ENCODE measurements at regions not wholly inside any gene's neighbourhood (a gene's known extent, or its start where the extent isn't known, plus 50 kb on each side); places are given as distances from the start of the nearest gene placed in this dataset.

- Histone ChIP-seq H4K5ac (ENCODE audit: insufficient read length, low read depth, low read length) (no peak overlapping the region), H3K23me2 (ENCODE audit: insufficient read length, low read depth, low read length, poor library complexity, severe bottlenecking) (no peaks in the 10 kb centered on the region), H3K79me2 (ENCODE audit: insufficient read depth, low read length) (no peaks in the 10 kb centered on the region), H3K79me1 (ENCODE audit: insufficient read depth, low read depth, low read length, poor library complexity, severe bottlenecking) (no peaks in the 10 kb centered on the region), H3K4me1 (ENCODE audit: insufficient read depth, low read length) (peaks cover 15% of the 10 kb centered on the region; the same call in 1 of the 2 replicates), H3K18ac (ENCODE audit: insufficient read length, low read depth, low read length) (no peak overlapping the region), H3K14ac (ENCODE audit: insufficient read depth, low read length) (no peak overlapping the region), H2BK20ac (ENCODE audit: low read depth, low read length, poor library complexity, severe bottlenecking) (no peak overlapping the region), H2AK5ac (ENCODE audit: insufficient read length, low read length) (no peak overlapping the region), H2BK15ac (ENCODE audit: low read depth, low read length) (no peak overlapping the region), H3K4me2 (ENCODE audit: insufficient read depth, insufficient read length, low read length) (peak overlapping the region; percentile 21), H2AFZ (ENCODE audit: low read length) (no peak overlapping the region), H4K8ac (replicated peaks; ENCODE audit: insufficient read length, low read depth, low read length) (no peak overlapping the region), H3K23ac (ENCODE audit: insufficient read length, low read depth, low read length) (no peak overlapping the region), H2BK12ac (ENCODE audit: insufficient read length, low read depth, low read length) (no peak overlapping the region), H4K20me1 (ENCODE audit: control insufficient read depth, insufficient read depth, insufficient read length) (no peaks in the 10 kb centered on the region), H3K56ac (ENCODE audit: insufficient read length, low read depth, low read length) (no peak overlapping the region), H3K4ac (ENCODE audit: low read depth, low read length) (no peak overlapping the region), H2BK120ac (ENCODE audit: low read depth, low read length, poor library complexity, severe bottlenecking) (no peak overlapping the region), H3K9ac (ENCODE audit: extremely low read depth, insufficient read length, low read length) (no peak overlapping the region), H3K27ac (ENCODE audit: insufficient read length, low read depth, low read length) (peak overlapping the region; percentile 71), H3K9me3 (ENCODE audit: control insufficient read depth, low read depth, low read length) (no peaks in the 10 kb centered on the region), H3K27me3 (ENCODE audit: insufficient read depth, low read length) (no peaks in the 10 kb centered on the region), H3T11ph (ENCODE audit: low read length) (no peak overlapping the region), H4K91ac (ENCODE audit: insufficient read length, low read depth, low read length) (no peak overlapping the region), H2BK5ac (ENCODE audit: insufficient read length, low read length) (no peak overlapping the region)
- Mint-ChIP-seq H3K9me3 (peaks cover 6% of the 10 kb centered on the region in 2 experiments; a peak in 2 of 5 replicates), H3K27me3 (ENCODE audit: low read depth) (no peaks in the 10 kb centered on the region), H3K36me3 (ENCODE audit: insufficient read depth in 1 of 3, low read depth in 3 of 3) (peaks cover 0 to 6% (median 6%) of the 10 kb centered on the region in 3 experiments; a peak in 4 of 7 replicates), H3K4me1 (peaks cover 39 to 46% of the 10 kb centered on the region in 2 experiments), H3K4me3 (peak overlapping the region in 1 of 2 experiments; percentile 68; a peak in 3 of 5 replicates), H3K27ac (peak overlapping the region; percentile 89 to 99 (median 98))
- no CpG with 5 or more reads among the region's 6 CpGs for WGBS (ENCODE audit: extremely low coverage, insufficient read length, low lambda C conversion rate)
- DNase-seq: peak; percentile 69
- TF ChIP-seq, protein P1, sequence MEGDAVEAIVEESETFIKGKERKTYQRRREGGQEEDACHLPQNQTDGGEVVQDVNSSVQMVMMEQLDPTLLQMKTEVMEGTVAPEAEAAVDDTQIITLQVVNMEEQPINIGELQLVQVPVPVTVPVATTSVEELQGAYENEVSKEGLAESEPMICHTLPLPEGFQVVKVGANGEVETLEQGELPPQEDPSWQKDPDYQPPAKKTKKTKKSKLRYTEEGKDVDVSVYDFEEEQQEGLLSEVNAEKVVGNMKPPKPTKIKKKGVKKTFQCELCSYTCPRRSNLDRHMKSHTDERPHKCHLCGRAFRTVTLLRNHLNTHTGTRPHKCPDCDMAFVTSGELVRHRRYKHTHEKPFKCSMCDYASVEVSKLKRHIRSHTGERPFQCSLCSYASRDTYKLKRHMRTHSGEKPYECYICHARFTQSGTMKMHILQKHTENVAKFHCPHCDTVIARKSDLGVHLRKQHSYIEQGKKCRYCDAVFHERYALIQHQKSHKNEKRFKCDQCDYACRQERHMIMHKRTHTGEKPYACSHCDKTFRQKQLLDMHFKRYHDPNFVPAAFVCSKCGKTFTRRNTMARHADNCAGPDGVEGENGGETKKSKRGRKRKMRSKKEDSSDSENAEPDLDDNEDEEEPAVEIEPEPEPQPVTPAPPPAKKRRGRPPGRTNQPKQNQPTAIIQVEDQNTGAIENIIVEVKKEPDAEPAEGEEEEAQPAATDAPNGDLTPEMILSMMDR (conservative IDR thresholded peaks at IDR 0.05): no peak
These were observed 173.8 kb downstream of the ETS2 start for GRCh38 chr21:38979271-38980121.
